HG02870 (cell line): ENCODE measurements at regions not wholly inside any gene's neighbourhood (a gene's known extent, or its start where the extent isn't known, plus 50 kb on each side); places are given as distances from the start of the nearest gene placed in this dataset.
"Not testable (repeated sequence)": the region's sequence is repeated elsewhere in the genome, so short reads cannot be mapped to it uniquely, and the experiment has no call there.

Experiments
- ATAC-seq: cut with Tn5 transposase; IDR thresholded peaks from one replicate; pipeline ENCODE4 v1.9.1; 2021; ENCODE audit warnings: mild to moderate bottlenecking, moderate library complexity; ENCODE audit not compliant: unreplicated experiment

DNA sequence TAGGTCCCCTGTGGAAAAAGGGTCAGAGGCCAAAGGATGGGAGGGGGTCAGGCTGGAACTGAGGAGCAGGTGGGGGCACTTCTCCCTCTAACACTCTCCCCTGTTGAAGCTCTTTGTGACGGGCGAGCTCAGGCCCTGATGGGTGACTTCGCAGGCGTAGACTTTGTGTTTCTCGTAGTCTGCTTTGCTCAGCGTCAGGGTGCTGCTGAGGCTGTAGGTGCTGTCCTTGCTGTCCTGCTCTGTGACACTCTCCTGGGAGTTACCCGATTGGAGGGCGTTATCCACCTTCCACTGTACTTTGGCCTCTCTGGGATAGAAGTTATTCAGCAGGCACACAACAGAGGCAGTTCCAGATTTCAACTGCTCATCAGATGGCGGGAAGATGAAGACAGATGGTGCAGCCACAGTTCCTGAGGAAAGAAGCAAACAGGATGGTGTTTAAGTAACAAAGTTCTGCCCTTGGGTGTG, 165.8 kb downstream of the RPIA start:
- no peak for ATAC-seq

DNA sequence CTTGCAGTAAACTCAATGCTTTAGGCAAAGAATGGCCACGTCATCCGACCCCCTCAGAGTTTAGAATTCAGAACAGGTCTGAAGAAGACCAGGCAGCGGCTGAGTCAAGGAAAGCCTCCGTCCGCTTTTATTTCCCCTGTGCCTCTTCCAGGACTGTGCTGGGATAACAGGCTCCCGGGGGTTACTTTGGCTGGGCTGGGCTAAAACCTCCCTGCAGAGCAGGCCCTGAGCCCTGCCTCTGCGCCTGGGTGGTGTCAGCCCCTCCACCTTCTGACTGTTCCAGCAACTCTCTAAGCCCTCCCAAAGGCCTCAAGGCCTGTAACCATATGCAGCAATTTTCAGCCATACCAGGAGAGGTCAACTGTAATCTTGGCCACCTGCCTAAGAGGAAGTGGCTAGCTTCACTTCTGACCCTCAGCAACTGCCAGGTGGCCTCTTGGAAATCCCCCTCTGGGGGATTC, 166.5 kb downstream of the RPIA start:
- no peak for ATAC-seq

GRCh38 chr2:88859461-88859860, 168.0 kb downstream of the RPIA start:
- no peak for ATAC-seq

- no peak for ATAC-seq
Observed at GRCh38 chr2:88860421-88861075, 169.1 kb downstream of the RPIA start.

DNA sequence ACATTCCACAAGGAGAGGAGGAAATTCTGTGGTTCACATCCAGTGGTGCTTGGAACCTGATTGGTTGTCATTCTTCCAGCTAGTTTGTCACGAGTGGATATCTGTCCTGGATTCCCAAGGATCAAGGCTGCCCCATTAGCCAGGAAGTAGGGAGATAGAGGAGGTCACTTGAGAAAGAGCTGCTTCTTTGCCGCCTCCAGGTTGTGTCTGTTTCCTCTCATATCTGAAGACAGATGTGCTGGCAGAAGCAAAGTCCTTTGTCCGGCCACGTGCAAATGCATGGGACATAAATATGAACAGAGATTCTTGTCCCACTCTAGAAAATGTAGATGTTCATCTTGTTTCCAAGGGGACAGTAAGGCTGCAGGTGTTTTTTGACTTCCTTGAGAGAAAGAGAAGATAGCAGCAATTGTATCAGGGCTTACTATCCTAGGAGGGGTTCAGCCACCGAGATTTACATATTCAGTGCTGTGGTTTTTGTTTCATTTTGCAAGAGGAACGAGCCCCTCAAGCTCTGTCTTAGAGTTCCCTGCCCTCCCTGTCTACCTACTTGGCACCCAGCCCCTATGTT, 174.4 kb downstream of the RPIA start:
- no peak for ATAC-seq

GRCh38 chr2:88866756-88867155, 175.3 kb downstream of the RPIA start:
- ATAC-seq, result no peak

DNA sequence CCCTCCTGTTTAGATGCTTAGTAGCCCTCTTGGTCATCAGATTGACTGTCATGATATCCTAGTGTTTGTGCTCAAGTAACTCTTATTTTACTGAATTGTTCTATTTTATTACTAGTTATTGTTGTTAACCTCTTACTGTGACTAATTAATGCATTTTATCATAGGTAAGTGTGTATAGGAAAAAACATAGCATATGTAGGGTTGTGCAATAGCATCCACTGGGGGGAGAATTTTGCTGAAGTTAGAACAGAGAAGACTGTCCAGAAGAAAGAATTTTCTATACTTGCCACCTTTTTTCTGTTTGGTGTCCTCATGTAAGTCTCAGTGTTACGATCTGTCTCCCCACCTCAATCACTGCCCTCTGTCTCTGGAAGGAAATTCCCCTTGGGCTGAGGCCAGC, 177.4 kb downstream of the RPIA start:
- no peak for ATAC-seq

- ATAC-seq, result no peak
Observed at GRCh38 chr2:88870267-88870839, 178.9 kb downstream of the RPIA start.

GRCh38 chr2:88871336-88871735, 179.9 kb downstream of the RPIA start:
- no peak for ATAC-seq

DNA sequence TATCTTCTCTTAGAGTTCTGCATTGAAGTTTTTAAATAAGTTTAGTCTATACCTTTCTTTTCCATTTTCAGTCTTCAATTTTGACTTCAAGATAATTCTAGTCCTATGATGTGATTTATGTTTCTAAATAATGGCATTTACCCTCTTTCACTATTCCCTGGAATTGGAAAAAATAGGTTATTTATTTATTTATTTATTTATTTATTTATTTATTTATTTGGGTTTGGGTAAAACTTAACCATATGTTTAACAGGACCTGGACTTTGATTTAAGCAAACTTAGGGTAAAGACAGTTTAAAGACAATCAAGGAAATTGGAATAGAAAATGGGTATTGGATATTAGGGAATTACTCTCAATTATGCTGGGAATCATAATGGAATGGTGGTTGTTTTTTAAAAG, 182.1 kb downstream of the RPIA start:
- ATAC-seq, result no peak

GRCh38 chr2:88874063-88874657, 182.7 kb downstream of the RPIA start:
- ATAC-seq, result no peak

DNA sequence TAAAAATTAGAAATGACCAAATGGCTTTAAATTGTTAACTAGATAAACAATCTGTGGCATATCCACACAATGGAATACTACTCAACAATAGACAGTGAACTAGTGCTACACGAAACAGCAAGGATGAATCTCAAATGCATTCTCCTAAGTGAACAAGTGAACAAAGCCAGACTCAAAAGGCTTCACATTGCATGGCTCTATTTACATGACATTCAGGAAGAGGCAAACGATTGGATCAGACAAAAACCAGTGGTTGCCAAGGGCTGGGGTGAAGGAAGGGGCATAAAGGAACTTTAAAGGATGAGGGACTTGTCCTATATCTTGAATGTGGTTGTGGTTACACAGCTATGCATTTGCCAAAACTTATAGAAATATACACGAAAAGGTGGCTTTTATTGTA, 184.3 kb downstream of the RPIA start:
- ATAC-seq, result no peak

DNA sequence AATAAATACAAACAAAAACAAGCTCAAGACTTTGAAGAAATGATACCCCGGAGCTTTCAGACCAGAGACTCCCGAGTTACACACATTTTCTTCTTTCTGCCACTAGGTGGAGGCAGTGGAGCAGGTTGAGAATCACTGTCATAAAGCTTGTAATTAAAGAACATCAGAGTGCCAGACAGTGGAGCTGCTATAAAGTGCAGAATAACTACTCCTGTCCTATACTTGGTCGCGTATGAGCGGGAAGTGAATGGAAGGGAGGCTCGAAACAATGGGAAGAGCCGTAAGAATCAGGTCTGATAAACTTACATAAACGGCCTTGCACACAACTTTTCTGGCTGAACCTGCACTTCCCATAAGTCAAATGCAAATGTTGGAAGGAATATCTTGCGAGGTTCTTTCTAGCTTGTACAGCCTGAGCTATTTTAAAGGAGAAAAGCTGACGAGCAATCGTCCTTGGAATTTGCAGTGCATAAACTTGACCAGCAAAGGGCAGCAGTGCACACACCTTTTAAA, 189.0 kb downstream of the RPIA start:
- no peak for ATAC-seq

- ATAC-seq, result no peak
Observed at GRCh38 chr2:88885275-88885674, 193.8 kb downstream of the RPIA start.

DNA sequence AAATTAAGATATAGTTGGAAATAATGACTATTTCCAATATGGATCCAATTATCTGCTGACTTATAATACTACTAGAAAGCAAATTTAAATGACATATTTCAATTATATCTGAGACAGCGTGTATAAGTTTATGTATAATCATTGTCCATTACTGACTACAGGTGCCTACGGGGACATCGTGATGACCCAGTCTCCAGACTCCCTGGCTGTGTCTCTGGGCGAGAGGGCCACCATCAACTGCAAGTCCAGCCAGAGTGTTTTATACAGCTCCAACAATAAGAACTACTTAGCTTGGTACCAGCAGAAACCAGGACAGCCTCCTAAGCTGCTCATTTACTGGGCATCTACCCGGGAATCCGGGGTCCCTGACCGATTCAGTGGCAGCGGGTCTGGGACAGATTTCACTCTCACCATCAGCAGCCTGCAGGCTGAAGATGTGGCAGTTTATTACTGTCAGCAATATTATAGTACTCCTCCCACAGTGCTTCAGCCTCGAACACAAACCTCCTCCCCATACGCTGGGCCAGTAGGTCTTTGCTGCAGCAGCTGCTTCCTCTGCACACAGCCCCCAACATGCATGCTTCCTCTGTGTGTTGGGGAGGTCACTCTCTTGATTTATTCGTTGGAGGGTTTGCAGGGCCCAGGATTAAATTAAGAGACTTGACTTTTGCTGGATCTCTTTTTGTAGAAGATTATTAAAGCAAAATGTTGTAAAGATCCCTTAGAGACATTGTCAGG, 194.4 kb downstream of the RPIA start:
- ATAC-seq, result no peak

GRCh38 chr2:88887466-88887865, 196.0 kb downstream of the RPIA start:
- not testable (repeated sequence) for ATAC-seq

GRCh38 chr2:88892207-88892606, 200.7 kb downstream of the RPIA start:
- ATAC-seq, result no peak

GRCh38 chr2:88892788-88893187, 201.3 kb downstream of the RPIA start:
- no peak for ATAC-seq

GRCh38 chr2:88896971-88897370, 205.5 kb downstream of the RPIA start:
- no peak for ATAC-seq

GRCh38 chr2:88897715-88898114, 206.2 kb downstream of the RPIA start:
- no peak for ATAC-seq

- no peak for ATAC-seq
Observed at GRCh38 chr2:88903749-88904353, 212.4 kb downstream of the RPIA start.
